RWPE1 (cell line): ENCODE measurements at regions not wholly inside any gene's neighbourhood (a gene's known extent, or its start where the extent isn't known, plus 50 kb on each side); places are given as distances from the start of the nearest gene placed in this dataset.

Experiments
- CTCF ChIA-PET: fragments of 350-600 bp; sonication (Branson Sonifier 250); formaldehyde crosslinking; extraction: SDS; loops from one replicate; lab custom pipeline; 2021; lab: Yijun Ruan, JAX
- POLR2A ChIA-PET: fragments of 400-600 bp; formaldehyde crosslinking; extraction: SDS; loops from one replicate; lab custom pipeline; 2020; ENCODE audit warnings: antibody characterized with exemption; ENCODE audit not compliant: low non-redundant PET; lab: Yijun Ruan, JAX
- DNase-seq: peaks from one replicate; pipeline ENCODE4 v3.0.0; 2012; ENCODE audit warnings: low spot score
- H3K27ac ChIP-seq: fragments of 450-650 bp; 2 replicates; pipeline ENCODE4 v1.5.1; 2017
- CTCF ChIP-seq: fragments of 450-650 bp; conservative IDR thresholded peaks from 2 replicates; pipeline ENCODE4 v1.5.1; 2017; ENCODE audit warnings: low read depth, mild to moderate bottlenecking

- CTCF ChIA-PET = interaction anchor here (0.6 to 2.1 kb wide), 6 partner anchors 12 to 450 kb away, joined by 3 to 17 read pairs (median 4); no protein-coding TSS in a partner anchor
- no peak for DNase-seq
- no peak for TF ChIP-seq CTCF
- POLR2A ChIA-PET = no interaction called here
- H3K27ac ChIP-seq = no peak overlapping the region
Measured at GRCh38 chr4:181529537-181529936, 713.7 kb upstream of the TENM3 start.

GRCh38 chr4:181536196-181536746, 706.9 kb upstream of the TENM3 start:
- TF ChIP-seq CTCF = no peak
- ChIA-PET POLR2A (no interaction called here), CTCF (no interaction called here)
- no peak overlapping the region for H3K27ac ChIP-seq
- DNase-seq = no peak

- no peak for DNase-seq
- POLR2A ChIA-PET = no interaction called here
- no peak overlapping the region for H3K27ac ChIP-seq
- CTCF ChIA-PET = interaction anchor here (0.7 kb wide), 1 partner anchor 332 kb away, joined by 3 read pairs; no protein-coding TSS in a partner anchor
- no peak for TF ChIP-seq CTCF
Measured at GRCh38 chr4:181536811-181537434, 706.3 kb upstream of the TENM3 start.

GRCh38 chr4:181538431-181538830, 704.8 kb upstream of the TENM3 start:
- DNase-seq = no peak
- TF ChIP-seq CTCF = no peak
- no peak overlapping the region for H3K27ac ChIP-seq
- POLR2A ChIA-PET = no interaction called here
- CTCF ChIA-PET = no interaction called here

- no peak for TF ChIP-seq CTCF
- no peak for DNase-seq
- H3K27ac ChIP-seq = no peak overlapping the region
- ChIA-PET CTCF (no interaction called here), POLR2A (no interaction called here)
Measured at GRCh38 chr4:181541396-181541795, 701.8 kb upstream of the TENM3 start.

GRCh38 chr4:181548873-181549575, 694.2 kb upstream of the TENM3 start:
- TF ChIP-seq CTCF = no peak
- ChIA-PET CTCF (interaction anchor here (0.6 kb wide), 1 partner anchor 21 kb away, joined by 9 read pairs; no protein-coding TSS in a partner anchor), POLR2A (no interaction called here)
- peak overlapping the region; percentile 74 for H3K27ac ChIP-seq
- DNase-seq = peak; percentile 61
